Right forelimb (tissue), 1 donor: ENCODE measurements at regions not wholly inside any gene's neighbourhood (a gene's known extent, or its start where the extent isn't known, plus 50 kb on each side); places are given as distances from the start of the nearest gene placed in this dataset.

Source experiments
- DNase-seq: peaks from one replicate; pipeline ENCODE4 v3.0.0-alpha.2; 2018

DNA sequence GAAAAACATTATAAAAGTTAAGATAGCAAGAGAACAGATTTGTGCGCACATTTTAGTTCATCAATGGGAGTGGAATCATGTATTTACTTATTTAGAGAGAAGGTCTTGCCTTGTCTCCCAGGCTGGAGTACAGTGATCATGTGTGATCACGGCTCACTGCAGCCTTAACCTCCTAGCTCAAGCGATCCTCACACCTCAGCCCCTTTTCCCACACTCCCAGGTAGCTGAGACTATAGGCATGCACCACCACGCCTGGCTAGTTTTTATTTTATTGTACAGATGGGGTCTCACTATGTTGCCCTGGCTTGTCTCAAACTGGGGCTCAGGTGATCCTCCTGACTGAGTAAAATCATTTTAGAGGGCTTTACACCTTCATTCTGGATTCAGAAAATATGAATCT lies 72.3 kb upstream of the ADGRF1 start:
- no peak for DNase-seq

DNA sequence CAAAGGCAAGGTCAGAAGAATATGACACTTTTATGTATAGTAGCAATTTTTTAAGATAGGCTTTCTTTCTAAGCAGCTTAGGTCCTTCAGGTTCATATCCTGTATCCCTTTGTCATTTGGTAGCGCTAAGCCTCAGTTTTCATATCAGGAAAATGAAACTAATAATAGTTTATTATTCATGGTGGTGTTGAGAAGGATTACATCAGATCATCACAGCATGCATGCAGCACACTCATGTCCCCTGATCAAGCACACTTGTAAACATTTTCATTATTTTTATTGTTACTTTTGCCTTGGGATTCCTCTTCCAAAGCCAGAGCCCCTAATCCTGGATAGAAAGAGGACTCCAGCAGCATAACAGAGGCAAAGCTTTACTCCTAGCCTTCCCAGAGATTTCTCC lies 70.2 kb upstream of the ADGRF1 start:
- no peak for DNase-seq

DNA sequence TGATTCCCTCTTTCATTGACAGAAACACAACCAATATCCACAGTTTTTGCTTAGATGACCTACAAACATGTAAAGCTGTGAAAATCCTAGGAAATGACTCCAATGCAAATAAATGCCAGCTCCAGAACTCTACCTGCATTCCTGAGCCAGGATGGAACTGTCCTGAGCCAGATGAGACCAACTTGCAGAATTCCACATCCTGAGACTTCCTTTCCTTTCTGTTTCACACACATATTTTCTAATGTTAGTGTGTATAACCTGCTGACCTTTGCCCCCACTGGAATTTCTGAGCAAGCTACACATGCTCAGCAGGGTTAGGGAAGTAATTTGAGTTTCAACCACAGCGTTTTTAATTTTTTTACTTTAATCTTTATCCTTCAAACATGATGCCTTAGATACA lies 69.6 kb upstream of the ADGRF1 start:
- DNase-seq: no peak

DNA sequence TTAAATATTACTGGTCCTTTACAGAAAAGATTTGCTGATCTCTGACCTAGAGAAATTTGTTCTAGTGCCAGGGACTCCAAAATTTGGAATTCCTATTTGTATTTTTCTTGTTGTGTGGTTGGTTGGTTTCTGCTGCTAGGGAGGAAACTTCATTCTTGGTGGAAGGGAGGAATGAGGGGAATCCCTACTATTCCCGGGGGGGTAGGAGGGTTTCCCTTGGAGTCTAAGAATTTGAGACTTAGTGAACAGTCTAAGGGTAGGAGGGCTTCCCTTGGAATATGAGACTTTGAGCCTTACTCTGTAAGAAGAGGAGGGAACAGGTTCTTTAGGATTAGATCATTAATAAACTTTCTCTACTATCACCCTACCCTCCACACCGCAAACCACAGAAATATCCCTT lies 67.1 kb upstream of the ADGRF1 start:
- no peak for DNase-seq

DNA sequence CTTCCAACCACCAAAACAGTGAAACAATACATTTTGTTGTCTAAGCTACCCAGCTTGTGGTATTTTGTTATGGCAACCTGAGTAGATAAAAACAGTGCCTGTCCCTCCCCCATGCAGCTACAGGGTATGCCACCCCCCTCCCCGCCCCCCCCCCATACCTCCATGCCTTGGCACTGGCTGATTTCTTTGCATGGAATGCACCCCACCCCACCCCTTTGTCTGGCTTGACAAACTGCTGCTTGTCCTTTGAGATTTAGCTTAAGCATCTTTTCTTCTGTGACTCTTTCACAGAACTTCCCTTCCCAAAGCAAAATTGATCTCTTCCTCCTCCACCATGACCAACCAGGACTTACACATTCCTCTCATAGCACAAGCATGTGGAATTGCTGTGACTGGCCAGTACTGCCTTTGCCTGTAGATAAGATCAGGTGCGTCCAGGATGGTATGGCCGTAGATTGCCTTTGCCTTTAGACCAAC lies 64.6 kb upstream of the ADGRF1 start:
- DNase-seq: no peak

DNA sequence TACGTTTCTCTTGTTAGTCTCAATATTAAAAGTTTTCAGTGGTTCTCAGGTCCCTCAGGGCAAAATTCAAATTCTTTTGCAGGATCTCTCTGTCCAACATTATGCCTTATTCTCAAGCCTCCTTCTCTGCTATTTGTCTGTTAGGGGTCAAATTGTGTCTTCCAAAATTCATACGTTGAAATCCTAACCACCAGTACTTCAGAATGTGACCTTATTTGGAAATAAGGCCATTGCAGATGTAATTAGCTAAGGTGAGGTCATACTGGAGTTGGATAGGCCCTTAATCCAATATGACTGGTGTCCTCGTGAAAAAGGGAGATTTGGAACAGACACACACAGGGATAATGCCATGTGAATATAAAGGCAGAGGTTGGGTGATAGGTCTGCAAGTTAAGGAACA lies 64.1 kb upstream of the ADGRF1 start:
- no peak for DNase-seq

DNA sequence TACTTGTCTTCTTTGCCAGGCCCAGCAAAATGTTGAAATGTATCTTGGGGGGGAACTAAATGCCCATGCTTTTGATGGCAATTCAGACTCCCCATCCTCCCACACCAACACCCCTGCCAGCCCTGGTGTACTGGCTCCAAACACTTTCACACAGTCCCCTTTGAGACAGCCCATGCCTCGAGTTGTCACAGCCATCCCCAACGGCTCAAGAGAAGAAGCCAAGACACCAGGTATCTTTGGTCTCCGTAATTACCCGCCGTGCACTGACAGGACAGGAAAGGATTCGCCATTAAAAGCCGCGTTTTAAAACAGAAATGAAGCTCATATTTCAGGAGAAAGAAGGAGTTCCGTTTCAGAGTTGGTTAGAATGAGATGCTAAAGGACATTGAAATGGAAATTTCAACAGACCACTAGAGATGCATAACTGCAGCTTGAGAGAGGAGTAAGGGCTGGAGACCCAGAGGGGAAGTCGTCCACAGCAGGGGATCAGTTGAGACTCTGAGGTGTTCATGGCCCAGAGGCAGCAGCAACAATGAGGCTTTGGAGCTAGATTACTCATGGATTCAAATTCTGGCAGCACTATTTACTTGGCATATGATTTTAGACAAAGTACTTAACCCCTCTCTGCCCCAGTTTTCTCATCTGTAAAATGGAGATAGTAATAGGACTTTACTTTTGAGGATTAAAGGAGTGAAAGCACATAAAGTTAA lies 63.5 kb upstream of the ADGRF1 start:
- DNase-seq: no peak

DNA sequence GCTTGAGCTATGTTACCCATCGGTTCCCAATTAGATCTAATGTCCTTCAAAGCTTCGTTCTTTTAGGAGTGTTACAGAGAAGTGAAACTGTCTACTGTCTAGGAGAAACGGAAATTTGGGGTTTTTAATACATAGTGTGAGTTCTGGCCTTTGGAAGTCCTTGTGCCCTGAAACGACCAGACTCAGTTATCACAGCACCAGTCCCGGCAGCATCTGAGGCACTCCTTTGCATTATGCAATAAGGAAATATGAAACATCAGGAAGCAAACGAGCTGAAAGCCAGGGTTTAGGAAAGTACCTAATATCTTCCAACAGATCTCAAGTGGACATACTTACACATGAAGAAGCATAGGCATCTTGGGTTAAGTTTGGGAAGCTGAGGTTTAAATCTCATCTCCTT lies 61.8 kb upstream of the ADGRF1 start:
- DNase-seq: no peak

DNA sequence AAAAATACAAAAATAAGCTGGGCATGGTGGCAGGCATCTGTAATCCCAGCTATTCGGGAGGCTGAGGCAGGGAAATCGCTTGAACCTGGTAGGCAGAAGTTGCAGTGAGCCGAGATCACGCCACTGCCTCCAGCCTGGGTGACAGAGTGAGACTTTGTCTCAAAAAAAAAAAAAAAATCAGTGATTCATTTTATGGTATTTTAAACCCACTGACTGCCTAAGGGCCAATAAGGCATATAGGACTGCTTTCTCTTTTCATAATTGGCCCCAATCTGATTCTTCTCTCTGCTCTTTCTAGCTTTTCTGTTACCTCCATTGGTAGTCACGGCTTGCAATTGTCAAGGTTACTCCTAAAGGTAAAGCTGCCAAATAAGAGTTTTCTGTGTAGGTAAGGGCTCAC lies 60.2 kb upstream of the ADGRF1 start:
- DNase-seq: no peak

DNA sequence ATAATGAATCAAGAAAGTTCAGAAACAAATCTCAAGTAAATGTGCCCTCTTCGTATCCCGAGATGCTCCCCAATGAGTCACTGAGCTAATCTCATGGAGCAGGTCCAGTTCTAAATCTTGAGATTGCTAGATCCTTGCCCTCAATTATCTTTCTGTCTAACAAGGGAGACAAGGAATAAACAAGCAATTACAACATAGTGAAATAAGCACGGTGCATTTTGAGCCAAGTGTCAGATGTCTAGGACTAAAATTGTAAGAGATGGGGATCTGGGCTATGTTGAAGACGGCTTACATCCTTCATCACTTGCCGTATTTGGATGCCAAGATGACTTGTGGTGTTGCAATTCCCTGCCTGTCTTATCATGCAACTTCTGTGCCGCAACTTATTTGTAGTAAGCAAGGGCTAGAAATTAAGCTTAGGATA lies 56.5 kb upstream of the ADGRF1 start:
- no peak for DNase-seq

DNA sequence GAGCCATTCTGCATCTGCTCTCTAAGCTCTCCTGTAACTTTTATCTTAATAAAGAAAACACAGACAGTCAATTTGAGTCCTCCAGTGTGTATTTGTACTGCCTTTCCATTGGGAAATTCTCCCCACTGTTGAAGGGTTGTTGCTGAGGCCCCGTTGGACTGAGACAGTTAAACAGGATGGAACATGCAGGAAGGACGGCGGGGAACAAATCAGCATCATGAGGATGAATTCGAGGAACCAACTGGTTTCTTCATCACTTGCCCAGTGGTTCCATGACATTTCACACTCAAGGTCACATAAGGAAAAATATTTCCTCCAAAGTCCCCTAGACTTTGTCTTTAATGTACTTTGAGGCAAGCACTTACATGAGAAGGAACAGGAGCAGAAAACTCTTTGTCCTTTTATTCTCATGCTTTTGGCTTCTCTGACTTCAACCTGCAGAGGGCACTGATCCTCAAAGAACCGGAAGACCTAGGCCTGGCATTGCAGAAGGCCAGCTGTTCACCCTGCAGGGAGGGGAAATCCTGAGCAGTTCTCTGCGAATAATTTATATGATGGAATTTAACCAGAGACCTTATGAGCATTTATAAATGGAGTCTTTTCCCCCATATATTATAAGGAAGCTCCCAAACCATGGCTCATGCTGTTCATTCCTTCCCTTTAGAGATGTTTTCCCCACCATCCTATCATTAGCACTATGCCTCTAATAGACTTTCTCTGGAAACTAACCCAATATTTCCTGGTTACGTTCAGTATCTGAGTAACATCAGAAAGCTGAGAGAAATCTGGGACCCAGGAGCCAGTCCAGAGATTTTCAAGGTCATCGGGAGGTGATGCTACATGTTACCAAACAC lies 55.2 kb upstream of the ADGRF1 start:
- DNase-seq: peak; percentile 68

DNA sequence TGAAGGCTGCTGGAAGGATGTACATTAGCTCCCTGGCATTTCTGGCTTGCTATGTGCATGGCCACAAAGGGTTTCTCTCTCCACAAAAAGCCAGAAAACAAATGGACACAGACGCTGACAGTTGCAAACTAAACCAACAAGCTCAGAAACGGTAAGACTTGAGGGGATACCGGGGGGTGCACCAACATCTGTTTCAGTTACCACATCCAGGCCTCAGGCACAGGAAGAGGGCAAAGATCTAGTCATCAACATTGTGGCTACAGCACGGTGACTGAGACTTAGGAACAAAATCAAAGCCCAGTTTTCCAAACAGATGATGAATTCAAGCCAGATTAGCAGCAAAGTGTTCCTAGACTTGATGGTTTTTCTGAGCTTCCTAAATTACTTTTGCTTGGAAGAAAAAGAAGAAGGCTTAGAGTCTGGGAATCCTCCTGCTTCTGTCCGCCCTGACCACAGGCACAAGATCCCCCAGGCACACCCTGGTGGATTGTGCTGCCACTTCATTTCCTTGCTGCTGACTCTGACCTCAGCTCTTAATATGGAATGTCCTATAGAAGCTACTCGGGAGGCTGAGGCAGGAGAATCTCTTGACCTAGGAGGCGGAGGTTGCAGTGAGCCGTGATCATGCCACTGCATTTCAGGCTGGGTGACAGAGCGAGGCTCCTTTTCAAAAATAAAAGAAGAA lies 54.2 kb upstream of the ADGRF1 start:
- no peak for DNase-seq

DNA sequence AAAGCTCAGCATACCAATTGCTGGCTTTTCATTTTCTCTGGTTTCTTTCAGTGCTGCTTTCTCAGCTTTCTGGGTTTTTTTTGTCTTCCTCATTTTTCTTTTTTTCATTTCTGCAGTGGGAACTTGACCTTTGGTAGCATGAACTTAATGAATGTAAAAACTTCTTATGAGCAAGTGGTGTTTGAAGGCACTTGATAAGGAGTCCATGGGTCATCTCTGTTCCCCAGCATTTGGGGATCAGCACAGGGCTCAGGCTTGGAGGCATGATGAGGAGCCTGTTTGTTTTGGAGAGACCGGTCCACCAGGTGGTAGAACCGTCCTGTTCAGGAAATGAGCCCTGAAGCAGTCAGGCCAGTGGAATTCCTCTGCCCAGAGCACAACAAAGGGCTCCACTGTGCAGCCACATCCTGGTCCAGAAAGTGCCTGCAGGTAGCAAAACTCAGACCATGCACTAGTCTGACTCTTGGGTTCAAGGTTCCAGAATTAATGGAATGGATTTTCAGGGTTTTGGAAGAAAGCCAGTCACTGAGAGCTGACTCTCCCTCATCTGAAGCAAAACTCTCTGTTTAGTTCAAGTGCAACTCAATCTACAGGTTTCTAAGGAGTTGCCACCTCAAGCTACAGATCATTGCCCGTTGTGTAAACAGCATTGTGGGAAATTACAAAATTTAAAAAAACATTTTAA lies 52.3 kb upstream of the ADGRF1 start:
- DNase-seq: no peak

DNA sequence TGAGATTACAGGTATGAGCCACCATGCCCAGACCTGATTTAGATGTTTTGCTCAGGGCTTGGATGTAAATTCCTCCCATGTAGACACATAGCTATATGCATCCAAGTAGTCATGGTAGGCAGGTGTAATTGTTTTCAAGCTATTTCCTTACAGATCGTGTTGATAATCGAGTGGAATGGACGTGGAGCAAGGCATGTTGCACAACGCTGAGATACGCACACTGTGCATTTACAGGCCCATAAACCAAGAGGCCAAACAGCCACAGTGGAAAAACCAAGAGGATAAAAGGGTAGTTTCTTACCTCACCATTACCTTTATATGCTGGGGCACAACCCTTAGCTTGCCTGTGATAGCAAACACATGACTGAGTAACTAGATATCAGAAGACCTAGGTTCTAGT lies 51.0 kb upstream of the ADGRF1 start:
- DNase-seq: no peak

DNA sequence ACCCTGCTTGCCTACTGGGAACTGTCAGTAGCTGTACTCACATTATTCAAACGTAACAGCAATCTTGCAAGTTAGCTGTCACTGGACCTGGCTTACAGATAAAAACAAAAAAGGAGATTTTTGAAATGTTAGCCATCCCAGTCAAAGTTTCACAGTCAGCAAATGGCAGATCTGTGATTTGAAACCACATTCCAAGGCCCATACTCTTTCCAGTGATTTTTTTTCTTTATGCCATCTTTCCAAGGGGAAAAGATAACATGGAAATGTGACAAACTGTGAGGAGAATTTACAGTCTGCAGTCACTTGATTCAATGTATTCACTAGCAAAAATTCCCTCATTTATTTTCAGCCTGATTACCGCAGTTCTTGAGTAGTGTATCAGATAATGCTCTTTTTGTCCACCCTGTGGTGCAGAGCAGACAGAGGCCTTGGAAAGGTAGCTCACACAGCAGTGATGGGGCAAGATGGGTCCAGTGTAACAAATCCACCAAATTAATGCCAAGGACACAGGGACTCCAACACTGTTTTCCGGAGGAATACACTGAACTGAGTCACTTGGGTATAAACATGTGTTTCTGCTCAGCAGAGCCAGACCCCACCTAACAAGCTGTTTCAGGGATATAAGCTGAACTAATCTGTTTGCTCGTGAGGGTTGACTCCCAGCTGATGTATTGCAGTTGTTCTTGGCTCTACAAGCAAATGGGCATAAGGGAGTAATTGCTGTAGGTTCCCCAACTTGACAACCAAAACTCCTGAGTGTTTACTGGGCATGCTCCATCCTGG lies 49.9 kb upstream of the ADGRF1 start:
- DNase-seq: no peak
